Naive thymus-derived CD8-positive, alpha-beta T cell (primary cell): ENCODE measurements at regions not wholly inside any gene's neighbourhood (a gene's known extent, or its start where the extent isn't known, plus 50 kb on each side); places are given as distances from the start of the nearest gene placed in this dataset.

Experiments
- ATAC-seq, 2 donors: fragments of 150-1000 bp; cut with Tn5 transposase in 1 of 2; sonication (Bioruptor Pico), chemical (Tn5 transposase) in 1 of 2; 1 replicate in 1 of 2; 2 replicates in 1 of 2; pipeline ENCODE4 v1.10.0; 2021; ENCODE audit warnings: mild to moderate bottlenecking in 2 of 2, moderate library complexity in 2 of 2
- POLR2A ChIA-PET: fragments of 350-600 bp; sonication (Branson Sonifier 250); formaldehyde crosslinking; loops from one replicate; lab custom pipeline; 2021; ENCODE audit warnings: antibody characterized with exemption; lab: Charles Lee
- DNase-seq, 10 donors: peaks; one replicate each; pipeline versions ENCODE4 v3.0.0 to v3.0.0-alpha.2; 2020 to 2022
- H3K27ac Mint-ChIP-seq, 10 donors: one replicate each; pipeline ENCODE4 v1.8.0; 2020 to 2022; ENCODE audit warnings: mild to moderate bottlenecking in 10 of 10, mixed read lengths in 10 of 10, moderate library complexity in 4 of 10, inconsistent platforms in 1 of 10
- H3K27me3 Mint-ChIP-seq, 5 donors: one replicate each; pipeline ENCODE4 v1.8.0; 2021 to 2022; ENCODE audit warnings: mixed read lengths in 5 of 5
- H3K36me3 Mint-ChIP-seq, 3 donors: one replicate each; pipeline ENCODE4 v1.8.0; 2020 to 2022; ENCODE audit warnings: mixed read lengths in 3 of 3, mild to moderate bottlenecking in 2 of 3, inconsistent platforms in 1 of 3
- H3K4me1 Mint-ChIP-seq, 4 donors: one replicate each; pipeline ENCODE4 v1.8.0; 2021 to 2022; ENCODE audit warnings: mixed read lengths in 4 of 4
- H3K4me3 Mint-ChIP-seq, 10 donors: one replicate each; pipeline ENCODE4 v1.8.0; 2020 to 2022; ENCODE audit warnings: mild to moderate bottlenecking in 10 of 10, mixed read lengths in 10 of 10, moderate library complexity in 6 of 10, inconsistent platforms in 1 of 10
- H3K9me3 Mint-ChIP-seq, 9 donors: one replicate each; pipeline ENCODE4 v1.8.0; 2020 to 2022; ENCODE audit warnings: mixed read lengths in 9 of 9, mild to moderate bottlenecking in 3 of 9, inconsistent platforms in 1 of 9, moderate library complexity in 1 of 9

GRCh38 chr14:100410056-100410565 is 87.0 kb downstream of the SLC25A47 start:
- ATAC-seq = no peak
- Mint-ChIP-seq H3K36me3 (peaks cover 0 to 2% (median 0%) of the 10 kb centered on the region in 3 donors), H3K27ac (peak overlapping the region in 1 of 10 donors; percentile 20), H3K4me3 (no peak overlapping the region), H3K9me3 (no peaks in the 10 kb centered on the region), H3K4me1 (peaks cover 24 to 29% (median 26%) of the 10 kb centered on the region in 4 donors), H3K27me3 (no peaks in the 10 kb centered on the region)
- POLR2A ChIA-PET = interaction anchor here (0.6 kb wide), 1 partner anchor 1114 kb away, joined by 6 read pairs; no protein-coding TSS in a partner anchor
- DNase-seq = no peak

- no peaks in the 10 kb centered on the region for H3K9me3 Mint-ChIP-seq
- no peak overlapping the region for H3K27ac Mint-ChIP-seq
- H3K4me1 Mint-ChIP-seq = peaks cover 0 to 8% (median 3%) of the 10 kb centered on the region in 4 donors
- H3K36me3 Mint-ChIP-seq = peaks cover 0 to 2% (median 0%) of the 10 kb centered on the region in 3 donors
- DNase-seq = no peak
- no peaks in the 10 kb centered on the region for H3K27me3 Mint-ChIP-seq
- no peak overlapping the region for H3K4me3 Mint-ChIP-seq
- POLR2A ChIA-PET = no interaction called here
- ATAC-seq = no peak
These were observed 90.6 kb downstream of the SLC25A47 start for GRCh38 chr14:100413699-100414098.

- ATAC-seq (no peak), DNase-seq (no peak)
These were observed 92.1 kb downstream of the SLC25A47 start for GRCh38 chr14:100415226-100415625.

GRCh38 chr14:100416081-100416680 is 93.0 kb downstream of the SLC25A47 start:
- POLR2A ChIA-PET = no interaction called here
- Mint-ChIP-seq H3K27me3 (no peaks in the 10 kb centered on the region), H3K36me3 (peaks cover 0 to 2% (median 0%) of the 10 kb centered on the region in 3 donors), H3K4me3 (no peak overlapping the region), H3K4me1 (peaks cover 2 to 21% (median 6%) of the 10 kb centered on the region in 4 donors), H3K27ac (peak overlapping the region in 1 of 10 donors; percentile 54), H3K9me3 (peaks cover 0 to 3% (median 0%) of the 10 kb centered on the region in 9 donors)
- ATAC-seq = no peak
- DNase-seq = no peak

More at GRCh38 chr14:100415226-100415625, 92.1 kb downstream of the SLC25A47 start:
- H3K27ac Mint-ChIP-seq = no peak overlapping the region
- H3K36me3 Mint-ChIP-seq = peaks cover 0 to 2% (median 0%) of the 10 kb centered on the region in 3 donors
- no peak overlapping the region for H3K4me3 Mint-ChIP-seq
- H3K27me3 Mint-ChIP-seq = no peaks in the 10 kb centered on the region
- POLR2A ChIA-PET = no interaction called here
- peaks cover 0 to 3% (median 0%) of the 10 kb centered on the region in 9 donors for H3K9me3 Mint-ChIP-seq
- peaks cover 2 to 11% (median 6%) of the 10 kb centered on the region in 4 donors for H3K4me1 Mint-ChIP-seq

- no peak for ATAC-seq
- Mint-ChIP-seq H3K4me3 (no peak overlapping the region), H3K9me3 (peaks cover 0 to 3% (median 0%) of the 10 kb centered on the region in 9 donors), H3K36me3 (peaks cover 0 to 2% (median 0%) of the 10 kb centered on the region in 3 donors), H3K27me3 (no peaks in the 10 kb centered on the region), H3K4me1 (peaks cover 2 to 21% (median 6%) of the 10 kb centered on the region in 4 donors), H3K27ac (peak overlapping the region in 2 of 10 donors; percentile 33 to 54)
- DNase-seq = no peak
- POLR2A ChIA-PET = no interaction called here
These were observed 94.1 kb downstream of the SLC25A47 start for GRCh38 chr14:100416921-100417860.

- Mint-ChIP-seq H3K27me3 (no peaks in the 10 kb centered on the region), H3K27ac (peak overlapping the region in 1 of 10 donors; percentile 21), H3K4me3 (no peak overlapping the region), H3K4me1 (peaks cover 8 to 25% (median 10%) of the 10 kb centered on the region in 4 donors), H3K9me3 (peaks cover 0 to 3% (median 0%) of the 10 kb centered on the region in 9 donors), H3K36me3 (peaks cover 0 to 2% (median 0%) of the 10 kb centered on the region in 3 donors)
- ATAC-seq (no peak), DNase-seq (no peak)
- POLR2A ChIA-PET = no interaction called here
These were observed 96.7 kb downstream of the SLC25A47 start for GRCh38 chr14:100419856-100420255.

- no peak for ATAC-seq
- POLR2A ChIA-PET = no interaction called here
- H3K27ac Mint-ChIP-seq = no peak overlapping the region
These were observed 98.8 kb downstream of the SLC25A47 start for GRCh38 chr14:100421756-100422470.

GRCh38 chr14:100422556-100423316 is 99.6 kb downstream of the SLC25A47 start:
- Mint-ChIP-seq H3K27me3 (no peaks in the 10 kb centered on the region), H3K4me1 (peaks cover 10 to 32% (median 15%) of the 10 kb centered on the region in 4 donors), H3K27ac (no peak overlapping the region), H3K4me3 (no peak overlapping the region), H3K9me3 (peaks cover 0 to 3% (median 0%) of the 10 kb centered on the region in 9 donors), H3K36me3 (peaks cover 0 to 2% (median 2%) of the 10 kb centered on the region in 3 donors)
- POLR2A ChIA-PET = no interaction called here
- DNase-seq (no peak), ATAC-seq (no peak)

More at GRCh38 chr14:100421756-100422470, 98.8 kb downstream of the SLC25A47 start:
- Mint-ChIP-seq H3K4me3 (no peak overlapping the region), H3K27me3 (no peaks in the 10 kb centered on the region), H3K36me3 (peaks cover 0 to 2% (median 0%) of the 10 kb centered on the region in 3 donors), H3K9me3 (peaks cover 0 to 3% (median 0%) of the 10 kb centered on the region in 9 donors), H3K4me1 (peaks cover 9 to 26% (median 11%) of the 10 kb centered on the region in 4 donors)
- DNase-seq = no peak

GRCh38 chr14:100423317-100424010 is 100.3 kb downstream of the SLC25A47 start:
- no peak overlapping the region for H3K27ac Mint-ChIP-seq
- no peak overlapping the region for H3K4me3 Mint-ChIP-seq
- DNase-seq (no peak), ATAC-seq (no peak)
- no peaks in the 10 kb centered on the region for H3K27me3 Mint-ChIP-seq
- H3K9me3 Mint-ChIP-seq = peaks cover 0 to 3% (median 0%) of the 10 kb centered on the region in 9 donors
- H3K36me3 Mint-ChIP-seq = peaks cover 0 to 2% (median 0%) of the 10 kb centered on the region in 3 donors
- POLR2A ChIA-PET = no interaction called here
- H3K4me1 Mint-ChIP-seq = peaks cover 10 to 32% (median 15%) of the 10 kb centered on the region in 4 donors

GRCh38 chr14:100424504-100425428 is 101.6 kb downstream of the SLC25A47 start:
- Mint-ChIP-seq H3K36me3 (peaks cover 0 to 6% (median 0%) of the 10 kb centered on the region in 3 donors), H3K4me3 (no peak overlapping the region), H3K27me3 (no peaks in the 10 kb centered on the region), H3K27ac (peak overlapping the region in 6 of 10 donors; percentile 5 to 85 (median 46)), H3K4me1 (peaks cover 10 to 26% (median 17%) of the 10 kb centered on the region in 4 donors), H3K9me3 (no peaks in the 10 kb centered on the region)
- ATAC-seq = no peak
- no peak for DNase-seq
- POLR2A ChIA-PET = no interaction called here
